Sigmoid colon (tissue), 4 donors: ENCODE measurements at regions not wholly inside any gene's neighbourhood (a gene's known extent, or its start where the extent isn't known, plus 50 kb on each side); places are given as distances from the start of the nearest gene placed in this dataset.

Experiments
- CTCF ChIP-seq, 4 experiments: fragments of 450-650 bp in 3 of 4; fragments of 200-600 bp in 1 of 4; IDR thresholded peaks; one replicate each; pipeline ENCODE4 v1.5.1; 2016 to 2019; ENCODE audit warnings: antibody characterized with exemption in 4 of 4, mild to moderate bottlenecking in 3 of 4, moderate library complexity in 2 of 4
- EP300 ChIP-seq, 4 donors: sonication (generic); formaldehyde crosslinking; IDR thresholded peaks; one replicate each; pipeline ENCODE4 v1.6.1; 2017; ENCODE audit warnings: antibody characterized with exemption in 4 of 4
- POLR2AphosphoS5 ChIP-seq, 4 donors: sonication (generic); formaldehyde crosslinking; IDR thresholded peaks; one replicate each; pipeline ENCODE4 v1.6.1; 2017; ENCODE audit warnings: antibody characterized with exemption in 4 of 4

- TF ChIP-seq CTCF (IDR thresholded peaks at IDR 0.05): no peak
- no peak for TF ChIP-seq EP300 (IDR thresholded peaks at IDR 0.05)
- no peak for TF ChIP-seq POLR2AphosphoS5 (IDR thresholded peaks at IDR 0.05)
Measured at GRCh38 chr2:163401481-163401880, 334.3 kb downstream of the FIGN start.
